CD4-positive, alpha-beta T cell (primary cell): ENCODE measurements at regions not wholly inside any gene's neighbourhood (a gene's known extent, or its start where the extent isn't known, plus 50 kb on each side); places are given as distances from the start of the nearest gene placed in this dataset.

Experiments
- ATAC-seq: fragments of 200-7000 bp; cut with Tn5 transposase; one replicate; pipeline ENCODE4 v1.10.0; 2022; ENCODE audit warnings: mild to moderate bottlenecking; ENCODE audit not compliant: poor library complexity
- CTCF ChIA-PET: fragments of 350-600 bp; sonication (Branson Sonifier 250); formaldehyde crosslinking; loops from one replicate; lab custom pipeline; 2021; ENCODE audit warnings: antibody characterized with exemption, inconsistent platforms; lab: Charles Lee
- POLR2A ChIA-PET: fragments of 350-600 bp; sonication (Branson Sonifier 250); formaldehyde crosslinking; loops from one replicate; lab custom pipeline; 2021; ENCODE audit warnings: antibody characterized with exemption, inconsistent platforms; lab: Charles Lee
- DNase-seq, 14 experiments: peaks; one replicate each; pipeline ENCODE4 v3.0.0-alpha.2; 2013 to 2020; ENCODE audit warnings: mixed read lengths in 2 of 14
- H3K27ac ChIP-seq, 2 donors: one replicate each; pipeline versions ENCODE4 v1.5.1 to v1.7.0; 2013; ENCODE audit warnings: low read length in 2 of 2, low read depth in 1 of 2, mild to moderate bottlenecking in 1 of 2
- H3K27me3 ChIP-seq, 2 experiments: 1 replicate in 1 of 2; 2 replicates in 1 of 2; pipeline versions ENCODE4 v1.6.1 to v1.7.0; 2013; ENCODE audit warnings: low read length in 2 of 2, control low read depth in 1 of 2, mild to moderate bottlenecking in 1 of 2, moderate library complexity in 1 of 2; ENCODE audit not compliant: insufficient read depth in 2 of 2, control insufficient read depth in 1 of 2
- H3K36me3 ChIP-seq: one replicate; pipeline ENCODE4 v1.6.1; 2013; ENCODE audit warnings: low read length, control low read depth; ENCODE audit not compliant: insufficient read depth
- H3K4me1 ChIP-seq: one replicate; pipeline ENCODE4 v1.6.1; 2013; ENCODE audit warnings: low read length, control low read depth; ENCODE audit not compliant: insufficient read depth
- H3K4me3 ChIP-seq: one replicate; pipeline ENCODE4 v1.5.1; 2013; ENCODE audit warnings: mild to moderate bottlenecking, low read length, moderate library complexity
- H3K9me3 ChIP-seq, 2 experiments: 1 replicate in 1 of 2; 2 replicates in 1 of 2; pipeline versions ENCODE4 v1.6.1 to v1.7.0; 2013; ENCODE audit warnings: low read length in 2 of 2, mild to moderate bottlenecking in 2 of 2, control low read depth in 1 of 2, moderate library complexity in 1 of 2; ENCODE audit not compliant: control insufficient read depth in 1 of 2, insufficient read depth in 1 of 2
- H3K27ac Mint-ChIP-seq: one replicate; pipeline ENCODE4 v1.8.0; 2020; ENCODE audit warnings: mixed read lengths
- H3K27me3 Mint-ChIP-seq: one replicate; pipeline ENCODE4 v1.8.0; 2021; ENCODE audit warnings: mixed read lengths
- H3K36me3 Mint-ChIP-seq: one replicate; pipeline ENCODE4 v1.8.0; 2021; ENCODE audit warnings: low read depth, mixed read lengths
- H3K4me1 Mint-ChIP-seq: one replicate; pipeline ENCODE4 v1.8.0; 2021; ENCODE audit warnings: low read depth, mixed read lengths
- H3K4me3 Mint-ChIP-seq: one replicate; pipeline ENCODE4 v1.8.0; 2020; ENCODE audit warnings: mild to moderate bottlenecking, mixed read lengths
- H3K9me3 Mint-ChIP-seq: one replicate; pipeline ENCODE4 v1.8.0; 2020; ENCODE audit warnings: mixed read lengths
- CTCF ChIP-seq: fragments of 200-600 bp; IDR thresholded peaks from one replicate; pipeline ENCODE4 v1.8.0; 2022; ENCODE audit warnings: antibody characterized with exemption, mild to moderate bottlenecking
- intact Hi-C, 2 experiments: fragments of 100-400 bp; cut with DNase I in 1 of 2; cut with micrococcal nuclease in 1 of 2; formaldehyde crosslinking; loops; one replicate each; pipeline versions ENCODE4 v1.15.1 to v1.9.0; 2023 to 2025; cut with DNase I, micrococcal nuclease

- Histone ChIP-seq H3K9me3 (no peaks in the 10 kb centered on the region), H3K36me3 (no peaks in the 10 kb centered on the region), H3K4me3 (no peak overlapping the region), H3K27me3 (no peaks in the 10 kb centered on the region), H3K4me1 (no peaks in the 10 kb centered on the region), H3K27ac (no peak overlapping the region)
- Mint-ChIP-seq H3K27me3 (no peaks in the 10 kb centered on the region), H3K36me3 (no peaks in the 10 kb centered on the region), H3K4me3 (no peak overlapping the region), H3K27ac (no peak overlapping the region), H3K4me1 (no peaks in the 10 kb centered on the region), H3K9me3 (peaks cover 25% of the 10 kb centered on the region)
- TF ChIP-seq CTCF: no peak
- ATAC-seq (no peak), DNase-seq (no peak)
- CTCF ChIA-PET: no interaction called here
- POLR2A ChIA-PET: no interaction called here
- intact Hi-C loops: no loop called here
Measured at GRCh38 chr12:115101520-115101919, 417.5 kb upstream of the TBX3 start.

- Histone ChIP-seq H3K4me3 (no peak overlapping the region), H3K36me3 (no peaks in the 10 kb centered on the region), H3K27ac (no peak overlapping the region), H3K27me3 (no peaks in the 10 kb centered on the region), H3K4me1 (no peaks in the 10 kb centered on the region), H3K9me3 (no peaks in the 10 kb centered on the region)
- no peak for DNase-seq
- no peak for TF ChIP-seq CTCF
- Mint-ChIP-seq H3K27me3 (no peaks in the 10 kb centered on the region), H3K36me3 (no peaks in the 10 kb centered on the region), H3K9me3 (peaks cover 27% of the 10 kb centered on the region), H3K27ac (no peak overlapping the region), H3K4me1 (no peaks in the 10 kb centered on the region), H3K4me3 (no peak overlapping the region)
- ChIA-PET POLR2A (no interaction called here), CTCF (no interaction called here)
- no peak for ATAC-seq
- intact Hi-C loops: no loop called here
Measured at GRCh38 chr12:115097416-115097815, 413.4 kb upstream of the TBX3 start.

- H3K36me3 ChIP-seq: no peaks in the 10 kb centered on the region
- ChIA-PET CTCF (no interaction called here), POLR2A (no interaction called here)
- H3K4me3 ChIP-seq: no peak overlapping the region
- ATAC-seq (no peak), DNase-seq (no peak)
- Mint-ChIP-seq H3K4me1 (no peaks in the 10 kb centered on the region), H3K4me3 (no peak overlapping the region), H3K36me3 (no peaks in the 10 kb centered on the region), H3K9me3 (peaks cover 27% of the 10 kb centered on the region), H3K27me3 (no peaks in the 10 kb centered on the region), H3K27ac (no peak overlapping the region)
- no peaks in the 10 kb centered on the region for H3K4me1 ChIP-seq
- H3K9me3 ChIP-seq: peaks cover 0 to 2% of the 10 kb centered on the region in 2 experiments
- no peak for TF ChIP-seq CTCF
- intact Hi-C loops: no loop called here
- no peak overlapping the region for H3K27ac ChIP-seq
- no peaks in the 10 kb centered on the region for H3K27me3 ChIP-seq
Measured at GRCh38 chr12:115096588-115097397, 412.8 kb upstream of the TBX3 start.
